GM20000 (cell line): ENCODE measurements at regions not wholly inside any gene's neighbourhood (a gene's known extent, or its start where the extent isn't known, plus 50 kb on each side); places are given as distances from the start of the nearest gene placed in this dataset.

Source experiments
- DNase-seq: peaks from one replicate; pipeline ENCODE4 v3.0.0; 2012; ENCODE audit warnings: low spot score
- TF ChIP-seq, protein P1 (sequence below): IDR thresholded peaks from 2 replicates; pipeline ENCODE4 v1.5.1; 2012; ENCODE audit warnings: mild to moderate bottlenecking, control low read depth; ENCODE audit errors: extremely low read depth, missing control alignments

DNA sequence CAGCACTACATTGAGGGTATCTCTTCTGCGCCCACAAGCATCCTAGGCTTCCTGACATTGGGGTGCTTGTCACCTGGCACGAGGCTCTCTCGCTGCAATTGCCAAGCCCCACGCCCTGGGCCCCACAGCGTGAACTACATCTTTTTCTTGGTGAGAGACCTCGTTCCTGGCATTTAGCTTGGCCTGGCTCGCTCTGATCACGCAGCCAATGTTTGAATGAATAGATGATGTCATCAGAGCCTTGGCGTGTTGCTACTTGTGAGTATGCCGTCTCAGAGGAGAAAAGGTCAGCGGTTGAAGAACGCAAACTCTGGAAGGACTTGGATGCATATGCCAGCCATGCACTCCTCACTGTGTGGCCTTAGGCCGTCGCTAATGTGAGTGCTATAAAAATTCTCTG lies 150.2 kb upstream of the AUTS2 start:
- no peak for DNase-seq
- TF ChIP-seq, protein P1, sequence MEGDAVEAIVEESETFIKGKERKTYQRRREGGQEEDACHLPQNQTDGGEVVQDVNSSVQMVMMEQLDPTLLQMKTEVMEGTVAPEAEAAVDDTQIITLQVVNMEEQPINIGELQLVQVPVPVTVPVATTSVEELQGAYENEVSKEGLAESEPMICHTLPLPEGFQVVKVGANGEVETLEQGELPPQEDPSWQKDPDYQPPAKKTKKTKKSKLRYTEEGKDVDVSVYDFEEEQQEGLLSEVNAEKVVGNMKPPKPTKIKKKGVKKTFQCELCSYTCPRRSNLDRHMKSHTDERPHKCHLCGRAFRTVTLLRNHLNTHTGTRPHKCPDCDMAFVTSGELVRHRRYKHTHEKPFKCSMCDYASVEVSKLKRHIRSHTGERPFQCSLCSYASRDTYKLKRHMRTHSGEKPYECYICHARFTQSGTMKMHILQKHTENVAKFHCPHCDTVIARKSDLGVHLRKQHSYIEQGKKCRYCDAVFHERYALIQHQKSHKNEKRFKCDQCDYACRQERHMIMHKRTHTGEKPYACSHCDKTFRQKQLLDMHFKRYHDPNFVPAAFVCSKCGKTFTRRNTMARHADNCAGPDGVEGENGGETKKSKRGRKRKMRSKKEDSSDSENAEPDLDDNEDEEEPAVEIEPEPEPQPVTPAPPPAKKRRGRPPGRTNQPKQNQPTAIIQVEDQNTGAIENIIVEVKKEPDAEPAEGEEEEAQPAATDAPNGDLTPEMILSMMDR, result no peak

DNA sequence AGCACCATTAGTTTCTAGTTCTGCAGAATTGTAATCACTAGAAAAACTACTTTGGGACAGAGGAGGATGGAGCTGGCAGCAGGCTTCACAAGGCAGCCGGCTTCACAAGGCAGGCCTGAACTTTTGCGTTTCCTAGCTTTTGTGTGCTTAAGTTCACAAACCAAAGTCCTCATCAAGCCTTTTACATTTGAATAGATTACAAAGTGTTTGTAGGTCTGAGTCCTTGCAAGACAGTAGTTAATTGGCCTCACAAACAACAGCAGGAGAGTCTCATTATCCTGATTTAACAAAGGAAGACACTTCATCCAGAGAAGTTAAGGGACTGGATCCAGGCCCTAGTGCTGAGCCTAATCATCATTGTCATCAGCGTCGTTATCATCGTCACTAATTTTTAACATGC lies 147.8 kb upstream of the AUTS2 start:
- TF ChIP-seq, protein P1, result no peak
- DNase-seq, result no peak

DNA sequence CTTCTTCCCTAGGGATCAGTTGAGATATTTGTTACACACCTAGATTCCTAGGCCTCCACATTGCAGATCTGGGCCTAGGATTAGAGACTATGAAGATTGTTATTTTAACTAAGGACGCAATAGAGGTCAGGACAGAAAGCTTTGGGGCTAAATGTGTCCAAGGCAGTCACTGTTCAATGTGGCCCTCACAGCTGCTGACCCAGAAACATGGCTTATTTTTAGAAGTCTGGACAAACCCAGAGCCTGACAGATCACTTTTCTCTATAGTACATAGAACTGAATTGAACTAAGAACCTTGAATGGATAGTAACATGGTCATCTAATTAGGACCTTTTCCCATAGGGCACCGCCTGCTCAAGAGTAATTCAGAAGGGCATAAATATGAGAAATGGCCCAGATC lies 146.6 kb upstream of the AUTS2 start:
- TF ChIP-seq, protein P1, result no peak
- DNase-seq, result no peak

DNA sequence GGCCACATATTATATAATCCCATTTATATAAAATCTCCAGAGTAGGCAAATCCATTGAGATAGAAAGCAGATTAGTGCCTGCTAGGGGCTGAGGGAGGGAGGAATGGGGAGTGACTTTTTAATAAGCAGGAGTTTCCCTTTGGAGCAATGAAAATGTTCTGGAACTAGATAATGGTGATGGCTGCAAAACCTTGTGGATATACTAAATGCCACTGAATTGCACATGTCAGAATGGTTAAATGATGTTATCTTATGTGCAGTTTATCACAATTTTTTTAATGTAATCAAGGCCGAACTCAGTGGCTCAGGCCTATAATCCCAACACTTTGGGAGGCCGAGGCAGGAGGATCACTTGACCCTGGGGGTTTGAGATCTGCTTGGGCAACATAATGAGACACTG lies 145.5 kb upstream of the AUTS2 start:
- no peak for DNase-seq
- TF ChIP-seq, protein P1, result no peak

DNA sequence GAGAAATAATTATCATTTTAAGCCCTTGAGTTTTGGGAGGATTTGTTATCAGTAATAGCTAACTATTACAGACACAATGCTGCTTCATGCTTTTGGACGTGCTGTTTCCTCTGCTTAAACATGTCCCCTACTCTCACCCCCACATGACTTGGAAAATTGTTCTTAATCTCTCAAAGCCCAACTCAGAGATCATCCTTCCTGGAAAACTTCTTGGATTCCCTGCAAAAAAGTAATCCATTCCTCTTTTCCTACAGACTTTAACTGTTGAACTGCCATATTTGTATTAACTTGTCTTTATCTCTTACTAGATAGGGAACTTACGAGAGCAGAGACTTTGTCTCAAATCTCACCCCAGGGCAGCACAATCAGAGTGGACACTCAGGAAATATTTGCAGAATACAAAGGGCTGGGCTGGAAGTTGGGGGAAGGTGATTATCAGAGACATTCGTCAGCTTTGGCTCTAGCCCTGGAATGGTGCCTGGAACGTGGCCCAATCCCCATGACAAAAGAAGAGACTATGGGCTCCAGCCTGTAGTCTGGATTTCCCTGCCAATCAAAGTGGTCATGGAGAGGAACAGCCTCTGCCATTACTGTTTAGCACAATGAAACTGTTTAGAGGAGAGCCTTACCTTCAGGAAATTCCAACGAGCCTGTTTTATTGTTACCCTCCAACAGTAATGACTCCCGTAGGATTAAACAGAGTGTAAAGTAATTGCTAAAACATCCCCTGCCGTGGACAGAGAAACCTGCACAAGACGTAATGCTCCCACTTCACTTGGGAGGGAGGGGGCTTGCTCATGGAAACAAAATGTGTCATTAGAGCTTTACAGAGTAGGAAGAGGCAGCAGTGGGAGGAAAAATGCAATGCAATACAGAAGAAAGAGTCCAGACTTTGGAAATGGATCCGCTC lies 140.4 kb upstream of the AUTS2 start:
- TF ChIP-seq, protein P1, result no peak
- no peak for DNase-seq

DNA sequence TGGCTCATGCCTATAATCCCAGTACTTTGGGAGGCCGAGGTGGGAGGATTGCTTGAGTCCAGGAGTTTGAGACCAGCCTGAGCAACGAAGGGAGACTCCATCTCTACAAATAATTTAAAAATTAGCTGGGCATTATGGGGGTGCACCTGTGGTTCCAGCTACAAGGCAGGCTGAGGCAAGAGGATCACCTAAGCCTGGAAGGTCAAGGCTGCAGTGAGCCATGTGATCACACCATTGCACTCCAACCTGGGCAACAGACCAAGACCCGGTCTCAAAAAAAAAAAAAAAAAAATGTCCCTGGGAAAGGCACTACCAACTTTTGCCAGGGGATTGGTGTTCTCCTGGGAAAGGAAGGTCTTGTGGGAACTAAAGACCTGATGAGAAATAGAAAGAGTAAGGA lies 134.2 kb upstream of the AUTS2 start:
- TF ChIP-seq, protein P1, result no peak
- DNase-seq, result no peak

DNA sequence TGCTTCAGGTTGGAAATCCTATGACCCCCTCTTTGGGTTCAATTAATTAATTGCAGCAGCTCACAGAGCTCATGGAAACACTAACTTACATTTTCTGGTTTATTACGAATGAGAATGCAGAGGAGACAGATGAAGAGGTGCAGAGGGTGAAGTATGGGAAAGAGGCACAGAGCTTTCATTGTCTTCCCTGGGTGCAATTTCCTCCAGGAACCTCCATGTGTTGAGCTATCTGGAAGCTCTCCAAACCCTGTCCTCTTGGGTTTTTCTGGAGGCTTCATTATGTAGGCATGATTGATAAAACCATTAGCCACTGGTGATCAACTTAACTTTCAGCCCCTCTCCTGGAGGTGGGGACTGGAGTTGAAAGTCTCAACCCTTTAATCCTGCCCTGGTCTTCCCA lies 133.0 kb upstream of the AUTS2 start:
- DNase-seq, result no peak
- TF ChIP-seq, protein P1, result no peak
